KMS-11 (cell line): ENCODE measurements at regions not wholly inside any gene's neighbourhood (a gene's known extent, or its start where the extent isn't known, plus 50 kb on each side); places are given as distances from the start of the nearest gene placed in this dataset.

Experiments
- H2AFZ ChIP-seq: fragments of 200-600 bp; sonication (generic); 2 replicates; pipeline ENCODE4 v1.6.1; 2016; ENCODE audit warnings: antibody characterized with exemption, mixed run types, low read depth
- H3K27ac ChIP-seq: fragments of 200-600 bp; sonication (generic); 2 replicates; pipeline ENCODE4 v1.6.1; 2016; ENCODE audit warnings: mild to moderate bottlenecking, mixed run types
- H3K27me3 ChIP-seq: fragments of 200-600 bp; sonication (generic); 2 replicates; pipeline ENCODE4 v1.6.1; 2017; ENCODE audit warnings: mild to moderate bottlenecking, low read depth, mixed run types, moderate library complexity; ENCODE audit not compliant: insufficient read depth
- H3K36me3 ChIP-seq: fragments of 200-600 bp; sonication (generic); 2 replicates; pipeline ENCODE4 v1.6.1; 2017; ENCODE audit warnings: mild to moderate bottlenecking, mixed run types; ENCODE audit not compliant: insufficient read depth
- H3K4me1 ChIP-seq: fragments of 200-600 bp; sonication (generic); 2 replicates; pipeline ENCODE4 v1.6.1; 2016; ENCODE audit warnings: mild to moderate bottlenecking, low read depth, mixed run types; ENCODE audit not compliant: poor library complexity, severe bottlenecking
- H3K4me2 ChIP-seq: fragments of 200-600 bp; sonication (generic); 2 replicates; pipeline ENCODE4 v1.7.0; 2016; ENCODE audit warnings: mild to moderate bottlenecking, mixed run types
- H3K4me3 ChIP-seq: fragments of 200-600 bp; sonication (generic); IDR thresholded peaks from 2 replicates; pipeline ENCODE4 v1.6.1; 2017; ENCODE audit warnings: low read depth, low read length, mixed read lengths; ENCODE audit not compliant: insufficient read depth
- H3K79me2 ChIP-seq: fragments of 200-600 bp; sonication (generic); 2 replicates; pipeline ENCODE4 v1.6.1; 2016; ENCODE audit warnings: low read depth, mixed run types; ENCODE audit not compliant: insufficient read depth
- H3K9ac ChIP-seq: fragments of 200-600 bp; sonication (generic); 2 replicates; pipeline ENCODE4 v1.6.1; 2016; ENCODE audit warnings: mild to moderate bottlenecking, mixed run types
- H4K20me1 ChIP-seq: fragments of 200-600 bp; sonication (generic); 2 replicates; pipeline ENCODE4 v1.6.1; 2016; ENCODE audit warnings: mild to moderate bottlenecking, mixed run types; ENCODE audit not compliant: insufficient read depth
- TF ChIP-seq, protein P1 (sequence below): fragments of 200-600 bp; sonication (generic); conservative IDR thresholded peaks from 2 replicates; pipeline ENCODE4 v1.6.1; 2017; ENCODE audit warnings: low read depth, mild to moderate bottlenecking, antibody characterized with exemption, low read length, moderate library complexity, mixed read lengths

DNA sequence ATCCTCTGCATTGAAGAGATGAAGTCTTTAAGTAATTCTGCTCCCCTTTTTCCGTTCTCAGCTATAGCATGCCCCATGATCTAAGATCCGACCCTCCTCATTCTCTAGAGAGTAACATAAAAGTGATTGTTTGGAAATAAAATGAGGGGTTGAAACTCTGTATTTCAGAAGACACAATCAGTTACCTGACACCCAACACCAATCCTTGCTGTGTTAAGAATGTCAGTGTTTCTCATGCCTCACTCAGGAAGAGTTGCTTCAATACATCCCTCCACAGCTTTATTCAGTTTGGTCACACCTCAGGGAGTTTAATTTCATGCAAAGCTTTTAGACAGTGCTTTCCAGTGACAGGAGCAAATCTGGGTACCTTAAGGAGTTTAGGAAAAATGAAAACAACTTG, 49.9 kb upstream of the RBBP8 start:
- no peaks in the 10 kb centered on the region for H3K27me3 ChIP-seq
- TF ChIP-seq, protein P1, sequence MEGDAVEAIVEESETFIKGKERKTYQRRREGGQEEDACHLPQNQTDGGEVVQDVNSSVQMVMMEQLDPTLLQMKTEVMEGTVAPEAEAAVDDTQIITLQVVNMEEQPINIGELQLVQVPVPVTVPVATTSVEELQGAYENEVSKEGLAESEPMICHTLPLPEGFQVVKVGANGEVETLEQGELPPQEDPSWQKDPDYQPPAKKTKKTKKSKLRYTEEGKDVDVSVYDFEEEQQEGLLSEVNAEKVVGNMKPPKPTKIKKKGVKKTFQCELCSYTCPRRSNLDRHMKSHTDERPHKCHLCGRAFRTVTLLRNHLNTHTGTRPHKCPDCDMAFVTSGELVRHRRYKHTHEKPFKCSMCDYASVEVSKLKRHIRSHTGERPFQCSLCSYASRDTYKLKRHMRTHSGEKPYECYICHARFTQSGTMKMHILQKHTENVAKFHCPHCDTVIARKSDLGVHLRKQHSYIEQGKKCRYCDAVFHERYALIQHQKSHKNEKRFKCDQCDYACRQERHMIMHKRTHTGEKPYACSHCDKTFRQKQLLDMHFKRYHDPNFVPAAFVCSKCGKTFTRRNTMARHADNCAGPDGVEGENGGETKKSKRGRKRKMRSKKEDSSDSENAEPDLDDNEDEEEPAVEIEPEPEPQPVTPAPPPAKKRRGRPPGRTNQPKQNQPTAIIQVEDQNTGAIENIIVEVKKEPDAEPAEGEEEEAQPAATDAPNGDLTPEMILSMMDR: no peak
- H3K4me3 ChIP-seq: no peak overlapping the region
- no peaks in the 10 kb centered on the region for H4K20me1 ChIP-seq
- no peak overlapping the region for H3K27ac ChIP-seq
- H2AFZ ChIP-seq: no peak overlapping the region
- H3K79me2 ChIP-seq: no peaks in the 10 kb centered on the region
- no peaks in the 10 kb centered on the region for H3K36me3 ChIP-seq
- H3K4me2 ChIP-seq: no peak overlapping the region
- no peak overlapping the region for H3K9ac ChIP-seq
- H3K4me1 ChIP-seq: no peaks in the 10 kb centered on the region
